B cell (primary cell): ENCODE measurements at regions not wholly inside any gene's neighbourhood (a gene's known extent, or its start where the extent isn't known, plus 50 kb on each side); places are given as distances from the start of the nearest gene placed in this dataset.

Experiments
- ATAC-seq: fragments of 200-7000 bp; cut with Tn5 transposase; one replicate; pipeline ENCODE4 v1.10.0; 2021; ENCODE audit warnings: low read depth, mild to moderate bottlenecking, moderate number of reproducible peaks, moderate library complexity
- CTCF ChIA-PET: fragments of 350-600 bp; sonication (Branson Sonifier 250); formaldehyde crosslinking; loops from one replicate; lab custom pipeline; 2021; ENCODE audit warnings: antibody characterized with exemption, inconsistent platforms; lab: Charles Lee
- POLR2A ChIA-PET: fragments of 350-600 bp; sonication (Branson Sonifier 250); formaldehyde crosslinking; loops from one replicate; lab custom pipeline; 2021; ENCODE audit warnings: antibody characterized with exemption; lab: Charles Lee
- DNase-seq: peaks from one replicate; pipeline ENCODE4 v3.0.0; 2013
- H2AFZ ChIP-seq: 2 replicates; pipeline ENCODE4 v1.6.1; 2012; ENCODE audit warnings: mild to moderate bottlenecking, low read depth, low read length; ENCODE audit not compliant: insufficient read depth, poor library complexity, severe bottlenecking
- H3K27ac ChIP-seq, 2 donors: 1 replicate in 1 of 2; 2 replicates in 1 of 2; pipeline ENCODE4 v1.5.1; 2012 to 2013; ENCODE audit warnings: low read length in 2 of 2, mild to moderate bottlenecking in 2 of 2, moderate library complexity in 1 of 2
- H3K27me3 ChIP-seq, 4 experiments: fragments of 200-600 bp in 1 of 4; sonication (generic) in 1 of 4; replicated peaks in 1 of 4; 1 replicate in 2 of 4; 2 replicates in 2 of 4; pipeline versions ENCODE4 v1.6.1 to v1.7.0; 2013 to 2016; ENCODE audit warnings: low read length in 3 of 4, mild to moderate bottlenecking in 2 of 4, mixed read lengths in 1 of 4, moderate library complexity in 1 of 4; ENCODE audit not compliant: insufficient read depth in 4 of 4, control insufficient read depth in 3 of 4; ENCODE audit errors: control extremely low read depth in 1 of 4
- H3K36me3 ChIP-seq, 2 experiments: replicated peaks in 1 of 2; 1 replicate in 1 of 2; 2 replicates in 1 of 2; pipeline versions ENCODE4 v1.6.1 to v1.7.1; 2013; ENCODE audit warnings: low read length in 1 of 2; ENCODE audit not compliant: insufficient read depth in 2 of 2, control insufficient read depth in 1 of 2; ENCODE audit errors: control extremely low read depth in 1 of 2, extremely low read depth in 1 of 2
- H3K4me1 ChIP-seq, 2 donors: fragments of 200-600 bp in 1 of 2; sonication (generic) in 1 of 2; 1 replicate in 1 of 2; 2 replicates in 1 of 2; pipeline versions ENCODE4 v1.5.1 to v1.6.1; 2013 to 2017; ENCODE audit warnings: low read length in 2 of 2; ENCODE audit not compliant: control insufficient read depth in 2 of 2, insufficient read depth in 2 of 2
- H3K4me2 ChIP-seq: replicated peaks from 2 replicates; pipeline ENCODE3; 2012; ENCODE audit warnings: mild to moderate bottlenecking, low read depth, low read length; ENCODE audit not compliant: poor library complexity, severe bottlenecking
- H3K4me3 ChIP-seq, 5 experiments: fragments of 200-600 bp in 1 of 5; sonication (generic) in 1 of 5; 1 replicate in 3 of 5; 2 replicates in 2 of 5; pipeline versions ENCODE4 v1.5.1 to v1.7.0; 2011 to 2016; ENCODE audit warnings: low read length in 4 of 5, mild to moderate bottlenecking in 4 of 5, low read depth in 2 of 5, control low read depth in 1 of 5, moderate library complexity in 1 of 5; ENCODE audit not compliant: insufficient read depth in 1 of 5; ENCODE audit errors: control extremely low read depth in 1 of 5, extremely low read depth in 1 of 5
- H3K79me2 ChIP-seq: fragments of 200-600 bp; sonication (generic); one replicate; pipeline ENCODE4 v1.6.0; 2016; ENCODE audit warnings: low read length; ENCODE audit not compliant: control insufficient read depth, insufficient read depth
- H3K9ac ChIP-seq: fragments of 200-600 bp; sonication (generic); 2 replicates; pipeline ENCODE4 v1.6.1; 2017; ENCODE audit warnings: mild to moderate bottlenecking, low read length, moderate library complexity
- H3K9me3 ChIP-seq, 3 donors: one replicate each; pipeline versions ENCODE4 v1.6.1 to v1.7.1; 2013; ENCODE audit warnings: low read length in 2 of 3; ENCODE audit not compliant: control insufficient read depth in 2 of 3, insufficient read depth in 1 of 3; ENCODE audit errors: control extremely low read depth in 1 of 3
- H4K20me1 ChIP-seq: 2 replicates; pipeline ENCODE4 v1.6.0; 2012; ENCODE audit warnings: mild to moderate bottlenecking, low read length; ENCODE audit not compliant: insufficient read depth, control insufficient read depth, poor library complexity, severe bottlenecking
- H3K27ac Mint-ChIP-seq: one replicate; pipeline ENCODE4 v1.8.0; 2021; ENCODE audit warnings: mixed read lengths
- H3K27me3 Mint-ChIP-seq: one replicate; pipeline ENCODE4 v1.8.0; 2021; ENCODE audit warnings: mixed read lengths
- H3K4me1 Mint-ChIP-seq: one replicate; pipeline ENCODE4 v1.8.0; 2021; ENCODE audit warnings: mixed read lengths
- H3K4me3 Mint-ChIP-seq: one replicate; pipeline ENCODE4 v1.8.0; 2021; ENCODE audit warnings: mixed read lengths
- H3K9me3 Mint-ChIP-seq: one replicate; pipeline ENCODE4 v1.8.0; 2022; ENCODE audit warnings: mixed read lengths; ENCODE audit not compliant: insufficient read depth
- CTCF ChIP-seq: fragments of 200-600 bp; IDR thresholded peaks from one replicate; pipeline ENCODE4 v1.8.0; 2022; ENCODE audit warnings: antibody characterized with exemption, mild to moderate bottlenecking
- EZH2 ChIP-seq: IDR thresholded peaks from 2 replicates; pipeline ENCODE4 v1.6.1; 2012; ENCODE audit warnings: borderline replicate concordance, low read depth, mild to moderate bottlenecking, moderate library complexity, low read length; ENCODE audit not compliant: insufficient read depth, poor library complexity, severe bottlenecking
- WGBS: methylation state at CpG from one replicate; pipeline ENCODE4 v1.1.5; 2013; ENCODE audit warnings: missing lambda C conversion rate; ENCODE audit not compliant: insufficient coverage; 5-methylcytosine and 5-hydroxymethylcytosine counted together
- intact Hi-C: fragments of 100-400 bp; cut with micrococcal nuclease; formaldehyde crosslinking; loops from one replicate; pipeline ENCODE4 v1.10.0; 2022

- intact Hi-C loops: no loop called here
- H3K9me3 Mint-ChIP-seq: peaks cover 9% of the 10 kb centered on the region
- no peak overlapping the region for H3K9ac ChIP-seq
- H3K4me2 ChIP-seq: no peak overlapping the region
- TF ChIP-seq CTCF (no peak), EZH2 (no peak)
- H3K27ac Mint-ChIP-seq: no peak overlapping the region
- H3K9me3 ChIP-seq: peaks cover 0 to 16% (median 0%) of the 10 kb centered on the region in 3 donors
- no peaks in the 10 kb centered on the region for H3K27me3 ChIP-seq
- no peaks in the 10 kb centered on the region for H4K20me1 ChIP-seq
- CTCF ChIA-PET: no interaction called here
- no peaks in the 10 kb centered on the region for H3K27me3 Mint-ChIP-seq
- no peaks in the 10 kb centered on the region for H3K4me1 Mint-ChIP-seq
- no peak overlapping the region for H3K27ac ChIP-seq
- DNase-seq: no peak
- no peak overlapping the region for H2AFZ ChIP-seq
- POLR2A ChIA-PET: no interaction called here
- ATAC-seq: no peak
- H3K4me1 ChIP-seq: no peaks in the 10 kb centered on the region
- no peak overlapping the region for H3K4me3 ChIP-seq
- H3K79me2 ChIP-seq: no peaks in the 10 kb centered on the region
- H3K36me3 ChIP-seq: no peaks in the 10 kb centered on the region
- H3K4me3 Mint-ChIP-seq: no peak overlapping the region
- WGBS: 83% methylated on average over 2 of the region's 3 CpGs
Observed at GRCh38 chr1:187617776-187618175, 789.0 kb downstream of the PLA2G4A start.

GRCh38 chr1:187619175-187619574 is 790.4 kb downstream of the PLA2G4A start:
- H3K9me3 Mint-ChIP-seq: peaks cover 9% of the 10 kb centered on the region
- CTCF ChIA-PET: no interaction called here
- Histone ChIP-seq H3K27ac (no peak overlapping the region), H3K79me2 (no peaks in the 10 kb centered on the region), H2AFZ (no peak overlapping the region), H3K9me3 (peaks cover 0 to 16% (median 0%) of the 10 kb centered on the region in 3 donors), H3K27me3 (no peaks in the 10 kb centered on the region), H3K4me2 (no peak overlapping the region), H4K20me1 (no peaks in the 10 kb centered on the region), H3K9ac (no peak overlapping the region), H3K4me3 (no peak overlapping the region), H3K4me1 (no peaks in the 10 kb centered on the region), H3K36me3 (no peaks in the 10 kb centered on the region)
- POLR2A ChIA-PET: no interaction called here
- DNase-seq (no peak), ATAC-seq (no peak)
- TF ChIP-seq CTCF (no peak), EZH2 (no peak)
- H3K27ac Mint-ChIP-seq: no peak overlapping the region
- H3K27me3 Mint-ChIP-seq: no peaks in the 10 kb centered on the region
- no peaks in the 10 kb centered on the region for H3K4me1 Mint-ChIP-seq
- intact Hi-C loops: no loop called here
- H3K4me3 Mint-ChIP-seq: no peak overlapping the region
